ENCODE measurements at regions not wholly inside any gene's neighbourhood (a gene's known extent, or its start where the extent isn't known, plus 50 kb on each side); places are given as distances from the start of the nearest gene placed in this dataset.
"Not testable (repeated sequence)": the region's sequence is repeated elsewhere in the genome, so short reads cannot be mapped to it uniquely, and the experiment has no call there.

- no peak for DNase-seq (ENCODE audit: low read depth in 2 of 2)
These were observed 81.0 kb upstream of the FOXQ1 start for GRCh38 chr6:1230689-1231605.

- no peak for DNase-seq (ENCODE audit: low read depth in 2 of 2)
These were observed 81.6 kb upstream of the FOXQ1 start for GRCh38 chr6:1230281-1230680.

DNA sequence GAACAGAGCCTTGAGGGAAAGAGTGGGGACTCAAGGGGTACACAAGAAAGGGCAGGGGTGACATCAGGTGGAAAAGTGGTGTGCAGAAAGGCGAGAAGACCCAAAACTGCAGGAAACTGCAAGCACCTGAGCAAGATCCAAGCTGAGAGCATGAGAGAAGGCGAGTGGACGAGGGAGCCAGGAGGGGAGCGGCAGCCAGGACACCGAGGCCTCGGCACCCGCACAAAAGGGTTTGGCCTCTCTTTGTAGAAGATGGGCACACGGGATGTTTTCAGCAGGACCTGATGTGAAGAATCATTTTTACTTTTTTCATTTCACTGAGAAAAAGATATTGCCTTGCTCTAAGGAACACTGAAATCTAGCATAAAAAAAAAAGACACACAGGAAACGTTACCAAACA, 82.1 kb upstream of the FOXQ1 start:
- no peak for DNase-seq (ENCODE audit: low read depth in 2 of 2)

- no peak for DNase-seq (ENCODE audit: low read depth in 2 of 2)
These were observed 82.6 kb upstream of the FOXQ1 start for GRCh38 chr6:1229301-1229700.

DNA sequence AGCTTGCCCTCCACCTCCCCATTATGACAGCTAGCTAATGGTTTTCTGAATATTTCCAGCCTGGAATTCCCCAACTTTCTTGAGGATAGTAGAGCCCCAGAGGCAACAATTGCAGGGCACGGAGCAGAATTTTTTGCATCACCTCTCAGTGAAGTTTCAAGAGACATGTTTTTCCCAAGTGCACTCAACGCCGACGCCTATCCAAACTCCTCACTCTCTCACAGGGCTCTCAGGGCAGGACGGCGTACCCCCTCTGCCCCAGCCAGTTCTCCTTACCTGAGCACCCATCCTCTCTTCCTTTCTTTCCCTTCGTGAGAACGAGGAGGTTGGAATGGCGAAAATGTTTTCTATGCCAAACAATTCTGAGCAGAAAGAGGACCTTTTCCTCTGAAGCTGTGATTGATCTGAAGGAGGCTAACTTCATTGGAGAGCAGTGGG, 83.1 kb upstream of the FOXQ1 start:
- DNase-seq (ENCODE audit: low read depth in 2 of 2), result no peak

GRCh38 chr6:1227935-1228753, 83.8 kb upstream of the FOXQ1 start:
- no peak for DNase-seq (ENCODE audit: low read depth in 2 of 2)

- DNase-seq (ENCODE audit: low read depth in 2 of 2), result no peak
These were observed 84.3 kb upstream of the FOXQ1 start for GRCh38 chr6:1227600-1227934.

- no peak for DNase-seq (ENCODE audit: low read depth in 2 of 2)
These were observed 85.4 kb upstream of the FOXQ1 start for GRCh38 chr6:1226277-1227099.

GRCh38 chr6:1224514-1224913, 87.4 kb upstream of the FOXQ1 start:
- no peak for DNase-seq (ENCODE audit: low read depth in 2 of 2)

DNA sequence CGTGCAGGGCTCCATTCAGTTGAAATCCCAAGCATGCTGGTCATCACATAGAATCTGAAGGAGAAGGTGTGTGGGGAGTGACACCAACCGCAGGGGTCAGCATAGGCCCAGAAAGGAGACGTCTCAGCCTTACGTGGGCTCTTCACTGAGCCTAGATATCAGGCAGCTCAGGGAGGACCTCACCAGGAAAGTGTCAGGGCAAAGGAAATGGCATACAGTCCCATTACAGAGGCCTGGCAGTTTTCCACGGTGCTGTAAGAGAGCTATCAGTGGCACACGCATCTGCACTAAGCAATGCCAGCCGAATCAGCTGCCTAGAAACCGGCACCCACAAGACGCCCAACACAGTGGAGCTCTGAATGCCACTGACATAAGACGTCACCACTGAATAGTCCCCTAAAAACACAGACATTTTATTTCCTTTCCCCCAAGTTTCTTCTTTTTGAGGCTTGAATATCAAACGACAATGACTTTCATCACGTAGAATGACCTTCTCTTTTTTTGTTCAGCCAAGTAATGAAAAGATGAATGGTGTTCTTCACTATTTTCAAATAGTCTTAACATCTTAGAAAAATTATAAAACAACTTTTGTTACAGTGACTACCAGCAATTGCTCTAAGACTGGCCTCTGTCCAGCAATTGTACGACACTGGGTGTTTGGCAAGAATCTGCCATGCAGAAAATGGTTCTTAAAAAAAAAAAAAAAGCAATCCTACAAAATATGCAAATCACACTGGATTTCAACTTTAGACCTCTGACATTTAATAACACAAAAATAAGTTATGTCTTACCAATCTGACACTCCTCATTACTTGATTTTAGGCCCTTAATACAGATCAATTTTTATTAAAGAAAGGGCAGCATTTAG, 88.9 kb upstream of the FOXQ1 start:
- DNase-seq (ENCODE audit: low read depth in 2 of 2), result no peak

GRCh38 chr6:1217396-1217795, 94.5 kb upstream of the FOXQ1 start:
- DNase-seq (ENCODE audit: low read depth in 2 of 2), result no peak

- DNase-seq (ENCODE audit: low read depth in 2 of 2), result no peak
These were observed 95.4 kb upstream of the FOXQ1 start for GRCh38 chr6:1216488-1216974.

- DNase-seq (ENCODE audit: low read depth in 2 of 2), result no peak
These were observed 95.9 kb upstream of the FOXQ1 start for GRCh38 chr6:1215884-1216487.

DNA sequence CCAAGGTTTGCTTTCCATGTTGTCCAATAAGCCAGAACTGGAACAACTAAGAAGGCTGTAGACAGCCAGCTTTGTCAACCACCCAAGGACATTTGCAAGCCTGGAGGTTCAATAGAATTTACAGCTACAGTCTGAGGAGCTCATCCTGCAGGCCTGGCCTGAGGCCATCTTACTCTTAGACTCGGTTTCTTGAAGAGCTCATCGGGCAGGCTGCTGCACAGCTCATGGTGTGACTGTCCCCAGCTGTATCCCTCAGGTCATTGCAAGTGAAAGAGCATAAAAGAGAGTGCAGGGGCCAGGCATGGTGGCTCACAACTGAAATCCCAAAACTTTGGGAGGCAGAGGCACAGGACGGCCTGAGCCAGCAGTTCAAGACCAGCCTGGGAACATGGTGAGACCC, 96.9 kb upstream of the FOXQ1 start:
- DNase-seq (ENCODE audit: low read depth in 2 of 2), result no peak

DNA sequence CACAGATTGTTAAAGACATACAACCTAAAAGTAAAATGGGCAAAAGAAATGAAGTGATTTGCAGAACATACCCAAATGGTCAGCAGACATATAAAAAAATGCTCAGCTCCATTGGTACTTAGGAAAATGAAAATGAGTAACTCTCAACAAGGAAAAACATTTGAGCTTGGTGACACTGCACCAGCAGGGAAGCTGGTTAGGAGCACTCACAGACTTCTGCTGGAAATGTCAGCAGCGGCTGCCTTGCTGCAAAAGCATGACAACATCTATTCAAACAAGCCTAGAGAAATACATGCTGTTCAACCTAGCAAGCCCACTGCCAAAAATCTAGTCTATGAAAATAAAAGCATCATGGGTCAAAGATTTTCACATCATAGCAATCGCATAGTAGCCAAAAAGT, 99.0 kb upstream of the FOXQ1 start:
- DNase-seq (ENCODE audit: low read depth in 2 of 2), result no peak

DNA sequence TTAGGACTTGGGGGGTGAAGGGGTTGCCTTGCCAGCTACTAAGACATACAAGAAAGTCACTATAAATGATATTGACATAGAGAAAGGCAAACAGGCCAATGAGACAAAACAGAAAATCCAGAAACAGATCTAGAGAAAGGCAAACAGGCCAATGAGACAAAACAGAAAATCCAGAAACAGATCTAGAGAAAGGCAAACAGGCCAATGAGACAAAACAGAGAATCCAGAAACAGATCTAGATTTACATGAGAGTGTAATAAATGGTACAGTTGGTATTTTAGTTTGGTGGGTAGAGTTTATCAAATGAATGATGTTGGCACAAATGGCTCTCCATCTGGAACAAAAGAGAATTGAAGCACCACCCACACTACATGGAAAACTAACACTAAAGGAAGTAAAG, 99.8 kb upstream of the FOXQ1 start:
- DNase-seq (ENCODE audit: low read depth in 2 of 2), result not testable (repeated sequence)

- not testable (repeated sequence) for DNase-seq (ENCODE audit: low read depth in 2 of 2)
These were observed 101.3 kb upstream of the FOXQ1 start for GRCh38 chr6:1210631-1211030.

DNA sequence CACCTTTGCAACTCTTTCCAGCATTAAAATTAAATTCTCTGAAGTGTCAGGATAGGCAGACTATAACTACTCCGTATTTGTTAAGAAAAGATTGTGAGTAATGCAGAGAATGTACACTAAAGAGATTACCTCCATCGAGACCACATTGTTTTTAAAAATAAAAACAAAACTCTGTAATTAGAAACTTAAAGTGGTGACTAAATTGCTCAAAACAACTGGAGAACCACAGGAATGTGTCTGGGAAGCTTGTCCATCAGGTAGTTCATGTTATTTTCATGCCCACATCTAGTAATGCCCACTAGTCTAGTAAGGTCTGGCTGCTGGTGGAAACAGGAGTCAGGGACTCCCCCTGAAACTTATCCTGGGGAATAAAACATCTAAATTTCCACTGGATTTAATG, 103.0 kb upstream of the FOXQ1 start:
- DNase-seq (ENCODE audit: low read depth in 2 of 2), result no peak

- no peak for DNase-seq (ENCODE audit: low read depth in 2 of 2)
These were observed 108.4 kb upstream of the FOXQ1 start for GRCh38 chr6:1203546-1203945.

DNA sequence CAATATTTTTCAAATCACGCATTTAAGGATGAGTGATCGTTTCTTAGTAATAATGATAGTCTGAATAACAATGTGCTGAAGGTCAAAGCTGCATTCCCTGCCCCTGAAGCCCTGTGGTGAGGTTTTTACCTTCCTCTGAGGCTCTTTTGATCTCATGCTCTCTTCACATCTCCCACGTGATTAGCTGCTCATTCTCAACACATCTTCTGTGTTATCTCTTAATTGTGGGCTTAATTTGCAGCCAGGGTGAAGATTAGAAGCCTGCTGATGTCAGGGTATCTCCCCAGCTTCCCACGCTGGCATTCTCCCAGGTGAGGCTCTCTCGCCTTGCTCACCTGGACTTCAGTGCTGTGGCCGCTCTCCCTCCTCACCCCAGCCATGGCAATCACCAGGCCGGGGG, 109.7 kb upstream of the FOXQ1 start:
- DNase-seq (ENCODE audit: low read depth in 2 of 2), result no peak

All from fibroblast of skin of left biceps (primary cell).